ENCODE measurements at regions not wholly inside any gene's neighbourhood (a gene's known extent, or its start where the extent isn't known, plus 50 kb on each side); places are given as distances from the start of the nearest gene placed in this dataset.
A peak's percentile ranks its signal among the peaks of the same experiment; 100 is the strongest.

- peak; percentile 43 for DNase-seq
Observed at GRCh38 chr5:8247049-8247899, 378.3 kb downstream of the MTRR start.

DNA sequence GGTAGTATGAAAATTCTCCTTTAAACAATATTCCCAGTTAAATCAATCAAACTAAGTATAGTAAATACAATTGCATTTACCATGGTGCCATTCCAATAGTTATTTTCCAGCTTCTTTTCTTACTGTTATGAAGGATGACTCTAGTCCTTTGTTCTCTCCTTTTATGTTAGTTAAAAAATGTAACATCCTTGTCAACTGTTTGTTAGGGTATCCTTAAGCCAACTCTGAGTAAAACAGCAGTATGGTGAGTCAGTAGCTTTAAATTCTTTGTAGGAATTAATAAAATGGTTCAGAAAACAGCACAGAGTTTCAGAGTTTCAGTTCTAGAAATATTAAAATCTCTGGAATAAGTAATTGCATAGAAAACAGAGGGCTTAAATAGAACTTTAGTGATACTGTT lies 384.4 kb downstream of the MTRR start:
- no peak for DNase-seq

DNA sequence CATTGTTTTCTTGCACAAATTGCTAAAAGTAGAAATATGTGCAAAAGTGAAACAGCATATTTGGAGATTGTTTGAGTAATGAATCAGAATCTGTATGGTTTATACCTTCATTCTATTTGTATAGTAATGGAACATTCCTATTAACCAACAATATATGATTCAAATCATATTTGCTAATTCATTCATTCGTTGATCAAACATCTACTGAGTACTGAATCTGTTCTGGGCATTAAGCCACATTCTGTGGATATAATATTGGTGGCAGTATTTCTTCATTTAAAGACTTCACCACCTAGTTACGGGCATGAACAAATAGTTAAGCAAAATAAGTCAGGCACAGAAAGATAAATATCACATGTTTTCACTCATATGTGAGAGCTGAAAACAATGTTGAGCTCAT lies 385.7 kb downstream of the MTRR start:
- no peak for DNase-seq

GRCh38 chr5:8258801-8259200 lies 389.9 kb downstream of the MTRR start:
- DNase-seq, result no peak

GRCh38 chr5:8270246-8270645 lies 401.3 kb downstream of the MTRR start:
- DNase-seq, result no peak

DNA sequence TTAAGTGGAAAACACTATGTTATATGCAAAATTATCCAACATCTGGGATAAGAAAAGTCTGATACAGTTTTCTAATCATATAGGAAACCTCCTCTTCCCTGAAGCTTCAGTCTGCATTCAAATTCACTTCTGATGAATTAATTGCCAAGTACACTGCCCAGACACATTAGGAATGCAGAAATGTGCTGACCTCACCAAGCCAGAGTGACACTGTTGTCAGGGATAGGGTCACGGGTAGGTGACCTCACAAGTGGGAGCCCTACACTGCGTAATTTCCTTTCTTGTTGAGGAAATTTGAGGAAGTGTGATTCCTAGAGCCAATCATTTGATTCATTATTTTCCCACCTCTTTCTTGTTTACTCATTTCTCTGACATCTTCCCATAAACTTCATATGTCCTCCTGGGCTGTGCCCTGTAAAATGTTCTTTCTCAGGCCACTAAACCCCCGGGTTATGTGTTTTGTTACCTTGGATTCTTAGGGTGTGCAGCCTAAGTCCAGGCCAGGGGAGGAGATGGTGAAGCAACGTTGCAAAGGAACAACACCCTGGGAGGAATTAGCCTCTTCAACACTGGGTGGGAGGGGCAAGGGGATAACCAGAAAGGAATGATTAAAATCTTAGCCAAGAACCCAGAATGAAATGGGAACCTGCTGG lies 411.9 kb downstream of the MTRR start:
- DNase-seq, result no peak

- DNase-seq, result no peak
Observed at GRCh38 chr5:8288334-8288733, 419.4 kb downstream of the MTRR start.

DNA sequence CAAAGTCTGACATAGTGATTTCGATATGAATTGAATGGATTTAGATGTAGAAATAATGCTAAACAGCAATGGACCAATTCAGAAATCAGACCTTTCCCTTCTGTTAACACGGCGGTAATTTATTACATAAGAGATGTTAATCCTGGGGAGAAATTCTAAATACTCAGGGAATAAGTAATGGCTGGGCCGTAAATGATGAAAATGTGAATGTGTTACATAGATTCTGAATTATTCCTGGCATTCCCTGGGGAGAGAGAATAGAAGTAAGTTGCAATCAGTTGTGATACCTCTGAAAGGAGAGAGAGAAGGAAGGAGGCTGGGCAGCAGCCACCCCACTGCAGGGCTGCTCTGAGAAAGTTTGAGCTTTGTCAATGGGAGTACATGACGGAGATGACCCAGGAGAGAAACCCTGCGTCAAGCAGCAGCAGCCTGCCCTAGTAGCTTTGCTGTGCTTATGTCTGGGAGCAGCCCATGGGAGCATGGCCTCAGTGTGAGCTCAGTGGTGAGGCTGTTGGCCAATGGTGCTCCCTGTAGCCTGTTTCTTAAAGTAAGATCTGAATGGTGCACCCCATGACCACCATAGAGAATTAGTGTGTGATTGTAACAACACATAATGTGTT lies 420.1 kb downstream of the MTRR start:
- DNase-seq, result no peak

DNA sequence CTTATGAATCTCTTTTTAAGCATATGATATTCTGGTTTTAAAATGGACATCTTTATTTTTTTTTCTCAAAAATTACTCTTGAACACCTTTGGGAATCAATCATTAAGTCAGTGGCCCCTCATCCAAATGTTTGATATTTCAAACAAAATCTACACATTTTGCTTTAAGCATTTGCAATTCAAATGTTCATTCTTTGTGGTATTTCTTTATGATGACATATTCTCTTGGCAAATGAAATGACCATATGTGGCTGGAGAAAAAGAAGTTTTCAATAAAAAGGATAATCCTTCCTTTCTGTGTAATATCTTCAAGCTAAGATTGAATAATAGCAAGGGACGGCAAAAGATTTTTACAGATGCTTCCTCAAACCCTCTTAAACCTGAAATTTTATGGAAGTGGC lies 420.8 kb downstream of the MTRR start:
- DNase-seq, result no peak

- no peak for DNase-seq
Observed at GRCh38 chr5:8290721-8291120, 421.8 kb downstream of the MTRR start.

GRCh38 chr5:8291641-8292040 lies 422.7 kb downstream of the MTRR start:
- DNase-seq, result no peak

DNA sequence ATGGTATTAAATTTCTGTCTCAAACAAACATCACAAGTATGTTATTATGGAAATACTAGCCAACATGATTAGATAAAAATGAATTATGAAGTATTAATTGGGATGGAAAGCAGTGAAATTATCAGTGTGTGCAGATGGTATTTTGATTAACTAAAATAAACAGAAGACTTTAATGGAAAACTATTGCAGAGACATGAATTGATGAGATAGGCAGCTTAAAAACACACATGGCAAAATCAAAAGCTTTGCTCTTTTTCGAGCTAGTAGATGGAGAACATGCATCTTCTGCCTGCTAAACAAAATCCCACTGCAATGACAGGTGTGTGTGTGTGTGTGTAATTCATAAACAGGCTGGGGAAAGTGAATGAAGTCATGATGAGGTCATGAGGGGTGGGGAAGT lies 426.2 kb downstream of the MTRR start:
- DNase-seq, result no peak

- no peak for DNase-seq
Observed at GRCh38 chr5:8299716-8300115, 430.8 kb downstream of the MTRR start.

GRCh38 chr5:8304341-8304740 lies 435.4 kb downstream of the MTRR start:
- DNase-seq, result no peak

GRCh38 chr5:8306288-8306896 lies 437.4 kb downstream of the MTRR start:
- DNase-seq, result no peak

DNA sequence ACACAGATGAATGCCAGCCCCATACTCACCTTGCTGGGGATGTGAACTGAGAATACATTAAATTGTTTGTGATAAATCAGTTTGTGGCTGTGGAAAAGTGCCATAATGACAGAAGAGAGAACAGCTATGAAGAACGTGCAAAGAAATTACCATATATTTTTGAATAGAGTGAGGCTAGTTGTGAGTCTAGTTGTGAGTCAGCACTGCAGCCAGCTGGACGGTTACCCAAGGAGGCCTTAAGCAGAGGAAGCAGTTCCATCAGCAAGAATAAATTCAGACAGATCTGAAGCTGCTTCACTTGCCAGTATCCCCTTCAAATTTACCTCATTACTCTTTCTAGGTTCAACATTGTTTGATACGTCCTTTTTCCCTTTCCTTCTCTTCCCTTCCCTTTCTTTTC lies 446.0 kb downstream of the MTRR start:
- DNase-seq, result no peak

GRCh38 chr5:8316608-8317280 lies 447.8 kb downstream of the MTRR start:
- no peak for DNase-seq

- DNase-seq, result no peak
Observed at GRCh38 chr5:8317335-8317734, 448.4 kb downstream of the MTRR start.

DNA sequence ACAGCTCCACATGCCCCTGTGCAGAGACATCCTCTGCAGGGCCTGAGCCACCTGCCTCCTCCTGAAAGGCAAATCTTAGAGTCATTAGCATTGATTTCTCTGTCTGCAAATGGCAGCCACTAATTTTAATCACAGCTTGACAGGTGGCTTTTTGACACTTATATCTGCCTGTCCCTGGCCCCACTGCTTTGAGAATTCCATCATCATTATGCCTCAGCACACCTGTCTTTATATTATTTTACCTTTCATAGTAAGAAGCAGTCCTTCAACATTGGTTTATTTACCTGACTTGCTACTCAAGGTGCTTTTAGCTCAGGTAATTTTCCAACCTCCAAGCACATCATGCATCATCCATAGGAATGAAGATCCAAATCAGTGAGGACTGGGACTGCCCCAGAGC lies 451.3 kb downstream of the MTRR start:
- DNase-seq, result no peak

DNA sequence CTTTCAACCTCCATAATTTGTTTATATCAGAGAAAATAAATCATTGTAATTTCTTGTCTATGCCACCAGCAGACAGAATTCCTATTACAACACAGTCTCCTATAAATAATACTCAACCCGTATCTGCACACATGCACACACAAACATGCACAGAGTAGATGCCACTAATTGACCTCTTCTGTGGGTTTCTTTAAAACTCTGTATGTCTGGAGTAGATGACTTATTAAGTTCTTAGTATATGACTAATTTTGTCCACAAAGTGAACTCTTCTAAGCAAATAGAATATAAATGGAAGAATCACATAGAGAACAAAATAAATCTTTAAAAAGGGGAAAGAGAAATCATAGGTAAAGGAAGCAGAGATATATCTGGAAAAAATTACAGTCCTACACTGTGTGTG lies 452.3 kb downstream of the MTRR start:
- no peak for DNase-seq

DNA sequence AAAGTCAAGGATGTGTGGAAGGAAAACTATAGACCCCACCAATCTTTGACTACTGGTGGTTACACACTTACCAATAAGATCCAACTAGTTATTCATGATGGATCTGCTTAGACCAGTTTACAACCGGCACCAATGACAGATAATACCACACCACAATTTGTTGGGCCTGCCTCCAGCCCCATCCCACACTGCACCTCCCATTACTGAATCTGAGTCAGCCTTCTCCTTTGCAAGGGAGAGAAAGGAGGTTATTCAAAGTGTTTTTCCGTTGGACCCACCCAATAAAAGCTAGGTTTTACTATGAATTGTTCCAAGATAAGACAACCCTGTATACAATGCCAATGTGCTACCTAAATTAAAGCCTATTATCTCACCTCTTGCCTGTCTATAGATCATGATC lies 453.5 kb downstream of the MTRR start:
- DNase-seq, result no peak

GRCh38 chr5:8327016-8327415 lies 458.1 kb downstream of the MTRR start:
- no peak for DNase-seq

GRCh38 chr5:8329773-8330172 lies 460.8 kb downstream of the MTRR start:
- DNase-seq, result no peak

Measured in right forelimb (tissue), 1 donor.